Activated CD8-positive, alpha-beta memory T cell treated with anti-CD3 and anti-CD28 coated beads for 24 hours (primary cell): ENCODE measurements at regions not wholly inside any gene's neighbourhood (a gene's known extent, or its start where the extent isn't known, plus 50 kb on each side); places are given as distances from the start of the nearest gene placed in this dataset.

ENCODE experiments used
- DNase-seq: peaks from one replicate; pipeline ENCODE4 v3.0.0-alpha.2; 2020

DNA sequence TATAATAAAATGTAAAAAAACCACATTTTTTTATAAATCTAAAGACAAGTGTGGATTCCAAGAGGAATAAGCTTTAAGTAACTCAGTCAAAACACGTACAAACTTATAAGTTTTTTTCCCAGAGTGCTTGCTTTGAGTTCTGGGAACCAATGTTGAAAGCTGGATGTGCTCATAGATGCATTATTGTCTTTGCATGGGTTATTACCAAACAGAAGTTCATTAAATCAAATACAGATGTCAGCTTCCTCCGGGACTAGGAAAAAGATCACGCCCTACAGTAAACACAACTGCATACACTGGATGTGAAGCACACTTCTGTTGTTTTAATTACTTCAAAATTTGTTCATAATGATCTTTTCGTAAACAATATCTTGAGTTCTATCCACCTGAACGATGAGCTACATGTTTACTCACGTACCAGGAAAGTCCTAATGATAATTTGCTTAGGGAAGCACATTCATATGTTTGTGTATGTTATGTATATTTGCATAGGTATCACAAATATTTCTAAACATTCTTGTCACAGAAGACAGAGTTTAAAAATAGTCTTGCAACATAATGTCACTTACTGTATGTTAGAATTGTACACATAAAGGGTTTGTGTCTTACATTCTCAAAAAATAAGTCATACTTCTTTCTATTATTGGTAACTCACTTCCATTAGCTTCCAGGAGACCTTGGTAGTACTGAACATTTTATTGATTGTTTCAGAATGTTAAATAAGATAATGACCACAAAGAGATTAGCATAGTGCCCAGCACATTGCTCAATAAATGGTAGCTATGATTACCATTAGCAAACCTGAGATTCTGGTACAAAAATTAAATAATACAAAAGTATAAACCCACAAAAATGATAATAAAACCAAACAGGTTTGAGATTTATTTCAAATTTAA, 427.4 kb downstream of the CETN3 start:
- no peak for DNase-seq

DNA sequence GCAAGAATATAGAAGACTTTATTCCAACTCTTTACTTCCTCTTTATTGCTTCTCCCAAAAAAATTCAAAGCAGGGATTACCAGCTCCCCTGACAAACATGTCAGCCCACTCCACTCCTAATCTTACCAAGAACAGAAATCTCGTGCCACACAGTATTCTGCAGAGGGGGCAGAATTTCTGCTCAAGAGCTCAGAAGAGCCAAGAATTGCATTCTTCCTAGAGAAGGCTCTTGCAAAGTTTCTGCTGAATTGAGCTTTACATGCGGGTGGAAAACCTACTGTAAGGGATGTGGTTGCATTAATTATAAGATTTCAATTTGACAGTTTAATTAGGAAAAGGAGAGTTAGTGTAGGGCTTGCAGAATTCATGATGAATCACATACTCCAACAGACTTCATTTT, 428.5 kb downstream of the CETN3 start:
- no peak for DNase-seq

- DNase-seq = no peak
Observed at GRCh38 chr5:89973516-89973915, 436.0 kb downstream of the CETN3 start.

DNA sequence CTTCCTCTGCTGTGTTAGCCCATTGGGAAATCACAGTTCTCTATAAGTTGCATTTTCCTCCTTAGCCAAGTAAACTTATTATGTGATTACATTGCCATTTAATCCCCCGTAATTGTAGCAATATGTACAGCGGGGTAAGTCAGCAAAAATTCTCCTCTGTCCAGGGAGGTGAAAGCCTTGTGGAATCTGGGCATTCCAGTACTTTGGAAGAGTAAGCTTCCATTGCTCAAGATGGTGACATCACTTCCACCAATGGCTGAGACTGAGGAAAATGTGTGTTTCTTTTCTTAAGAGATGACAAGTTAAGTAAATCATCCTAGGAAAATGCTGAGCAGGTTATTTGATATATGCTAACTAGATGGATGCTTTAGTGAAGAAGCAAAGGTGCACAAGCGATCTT, 436.7 kb downstream of the CETN3 start:
- no peak for DNase-seq

- DNase-seq = no peak
Observed at GRCh38 chr5:89968958-89969381, 440.6 kb downstream of the CETN3 start.

DNA sequence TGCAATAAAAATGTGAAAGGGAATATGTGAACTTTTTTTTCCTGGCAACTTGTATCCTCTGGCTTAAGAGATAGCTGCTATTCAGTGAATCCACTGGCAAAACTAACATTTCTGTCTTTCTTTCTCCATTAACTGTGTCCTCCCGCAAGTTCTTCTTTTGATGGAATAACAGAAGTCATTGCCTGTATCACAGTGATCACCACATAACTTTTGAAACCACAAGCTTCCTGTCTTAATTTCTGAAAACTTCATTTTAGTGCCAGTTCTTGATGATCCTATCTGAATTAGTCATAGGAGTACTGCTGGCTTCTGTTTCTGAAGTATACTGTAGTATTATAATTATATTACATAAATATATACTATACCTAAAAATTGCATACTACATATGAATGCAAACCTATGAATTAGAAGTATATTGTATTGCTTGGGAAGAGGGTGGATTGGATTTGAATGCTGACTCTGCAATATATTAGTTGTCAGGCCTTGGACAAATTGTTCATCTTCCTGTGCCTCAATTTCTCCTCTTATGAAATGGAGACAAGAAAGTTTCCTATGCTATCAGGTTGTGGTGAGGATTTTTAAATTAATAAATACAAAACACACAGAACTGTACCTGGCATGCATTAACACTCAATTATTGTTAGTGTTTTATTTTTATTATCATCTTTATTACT, 441.6 kb downstream of the CETN3 start:
- DNase-seq = no peak

DNA sequence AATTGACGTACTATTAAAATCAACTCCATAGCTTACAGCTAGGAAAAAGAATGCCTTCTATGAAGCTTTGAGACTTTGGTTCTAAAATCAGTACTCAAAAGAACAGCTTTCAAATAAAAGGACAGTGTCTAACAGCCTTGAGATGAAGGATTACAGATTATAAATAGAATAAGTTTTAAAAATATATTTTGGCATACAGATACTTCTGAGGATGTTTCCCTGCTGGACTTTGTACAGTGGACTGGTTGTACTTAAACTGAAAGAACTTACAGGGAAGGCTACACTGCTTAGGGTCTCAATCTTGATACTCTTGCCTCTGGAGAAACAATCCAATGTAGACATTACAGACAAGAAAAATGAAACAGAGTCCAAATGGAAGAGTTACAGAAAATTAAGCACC, 452.7 kb downstream of the CETN3 start:
- DNase-seq = no peak

GRCh38 chr5:89954916-89955315, 454.6 kb downstream of the CETN3 start:
- DNase-seq = no peak

DNA sequence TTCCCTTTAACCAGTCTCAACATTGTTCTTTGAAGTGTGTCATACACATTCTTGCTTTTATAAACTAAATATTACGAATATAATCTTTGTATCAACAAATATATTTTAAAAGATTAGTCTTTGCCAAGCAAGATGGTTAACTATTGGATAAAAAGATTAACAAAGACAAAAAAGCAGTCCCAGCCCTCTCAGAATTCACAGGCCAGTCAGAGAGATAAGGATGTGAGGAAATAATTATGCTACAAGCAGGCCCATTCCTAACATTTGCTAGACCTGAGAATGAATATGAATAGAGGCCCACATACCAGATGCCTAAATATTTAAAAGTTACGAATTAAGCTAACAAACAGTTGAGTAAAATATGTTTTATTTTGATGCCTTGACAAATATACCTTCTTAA, 457.7 kb downstream of the CETN3 start:
- DNase-seq = no peak

DNA sequence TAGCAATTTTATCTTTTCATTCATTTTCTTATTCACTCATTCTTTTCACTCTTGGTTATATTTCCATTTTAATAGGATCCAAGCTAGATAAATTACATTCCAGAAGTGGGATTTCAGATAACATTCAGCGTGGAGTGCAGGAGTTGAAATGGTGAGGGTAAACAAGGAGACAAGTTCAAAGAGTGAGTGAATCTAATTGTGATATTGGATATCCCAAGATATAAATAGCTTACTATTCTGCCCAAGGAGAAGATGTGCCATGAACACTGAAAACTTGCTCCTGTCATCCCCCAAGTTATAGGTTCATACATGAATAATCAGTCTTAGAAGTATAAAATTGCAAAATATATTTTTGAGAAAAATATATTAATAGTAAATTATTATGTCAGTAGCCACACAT, 459.3 kb downstream of the CETN3 start:
- DNase-seq = no peak

GRCh38 chr5:89948977-89949376, 460.6 kb downstream of the CETN3 start:
- no peak for DNase-seq

DNA sequence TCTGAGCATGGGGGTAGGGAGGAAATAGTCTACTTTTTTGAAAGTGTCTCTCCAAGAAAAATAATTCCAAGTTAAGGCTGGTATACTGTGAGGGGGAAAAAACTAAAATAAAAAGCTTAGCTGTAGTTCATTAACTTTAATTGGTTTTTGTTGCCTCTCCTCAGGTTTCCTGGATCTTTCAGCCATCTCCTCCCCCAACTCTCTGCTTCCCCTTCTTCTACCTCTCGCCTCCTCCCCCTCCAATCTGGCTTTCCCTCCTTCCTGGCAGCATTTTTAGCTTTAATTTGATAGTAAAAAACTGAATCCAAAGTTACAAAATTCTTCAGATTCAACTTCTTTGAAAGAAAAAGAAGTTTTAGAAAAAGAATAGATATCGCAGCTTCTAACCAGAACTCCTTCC, 462.6 kb downstream of the CETN3 start:
- DNase-seq = no peak

- no peak for DNase-seq
Observed at GRCh38 chr5:89946508-89946907, 463.0 kb downstream of the CETN3 start.

DNA sequence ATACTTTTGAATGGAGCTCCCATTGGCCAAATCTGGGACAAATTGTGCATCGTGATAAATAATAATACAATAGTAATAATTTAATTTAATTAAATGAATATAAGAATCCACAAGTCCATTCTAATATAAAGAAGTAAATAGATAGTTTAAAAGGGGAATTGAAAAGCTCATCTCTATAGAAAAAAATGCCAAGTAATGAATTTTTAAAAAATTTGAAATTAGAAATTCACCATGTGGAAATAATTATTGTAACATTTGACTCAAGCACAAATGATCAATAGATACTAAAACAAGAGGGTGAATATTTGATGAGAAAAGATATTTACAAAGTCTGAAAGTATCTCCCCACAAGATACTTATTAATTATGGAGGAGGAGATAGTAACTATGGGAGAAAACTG, 467.4 kb downstream of the CETN3 start:
- DNase-seq = no peak

GRCh38 chr5:89936576-89936975, 473.0 kb downstream of the CETN3 start:
- DNase-seq = no peak

DNA sequence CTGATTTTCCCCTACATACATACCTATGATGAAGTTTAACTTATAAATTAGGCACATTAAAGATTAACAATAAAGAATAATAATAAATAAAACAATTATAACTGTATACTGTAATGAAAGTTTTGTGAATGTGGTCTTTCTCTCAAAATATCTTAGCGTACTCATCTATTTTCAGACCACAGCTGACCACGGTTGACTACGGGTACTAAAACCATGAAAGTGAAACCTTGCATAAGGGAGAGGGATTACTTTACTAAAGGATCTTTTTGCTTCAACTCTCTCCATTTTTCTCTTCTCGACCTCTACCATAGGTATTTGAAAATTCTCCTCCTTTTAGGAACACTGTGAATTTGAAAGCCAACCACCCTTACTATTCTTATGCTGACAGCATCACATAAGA, 475.5 kb downstream of the CETN3 start:
- DNase-seq = no peak

GRCh38 chr5:89932771-89933181, 476.8 kb downstream of the CETN3 start:
- DNase-seq = no peak

GRCh38 chr5:89930591-89931392, 478.8 kb downstream of the CETN3 start:
- DNase-seq = no peak

DNA sequence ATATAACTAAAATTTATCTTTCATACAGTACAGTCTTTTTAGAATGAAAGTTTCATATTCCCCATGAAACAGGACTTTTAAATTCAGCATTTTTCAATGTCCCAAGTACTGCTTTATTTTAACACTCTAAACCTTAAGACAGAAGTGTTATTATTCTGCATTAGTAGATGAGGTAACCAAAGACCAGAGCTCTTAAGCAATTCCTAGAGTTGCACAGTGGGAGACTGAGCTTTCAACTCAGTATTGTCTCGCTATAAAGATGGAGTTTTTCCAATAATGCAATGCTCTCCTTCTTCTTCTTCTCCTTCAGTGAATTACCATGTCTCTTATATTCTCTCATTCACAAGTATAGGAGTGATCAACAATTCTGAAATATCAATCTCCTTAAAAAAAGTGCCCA, 479.7 kb downstream of the CETN3 start:
- DNase-seq = no peak

DNA sequence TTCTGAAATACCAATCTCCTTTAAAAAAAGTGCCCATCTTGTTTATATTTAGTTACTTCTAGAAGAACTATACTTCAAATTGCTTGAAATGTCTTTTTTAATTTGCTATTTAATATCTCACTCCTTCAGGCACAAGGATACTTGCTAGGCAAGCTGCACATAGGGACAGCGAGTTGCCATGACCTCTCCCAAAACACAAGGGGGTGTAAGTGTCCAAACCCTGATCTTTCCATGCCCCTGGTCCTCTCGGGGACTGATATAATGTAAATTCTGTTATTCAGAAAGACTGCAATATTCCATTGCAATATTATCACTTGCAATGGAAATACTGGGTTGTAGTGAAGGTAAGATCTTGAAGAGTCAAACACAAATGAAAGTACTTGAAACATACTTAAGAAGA, 480.4 kb downstream of the CETN3 start:
- no peak for DNase-seq

GRCh38 chr5:89922161-89922560, 487.4 kb downstream of the CETN3 start:
- no peak for DNase-seq

DNA sequence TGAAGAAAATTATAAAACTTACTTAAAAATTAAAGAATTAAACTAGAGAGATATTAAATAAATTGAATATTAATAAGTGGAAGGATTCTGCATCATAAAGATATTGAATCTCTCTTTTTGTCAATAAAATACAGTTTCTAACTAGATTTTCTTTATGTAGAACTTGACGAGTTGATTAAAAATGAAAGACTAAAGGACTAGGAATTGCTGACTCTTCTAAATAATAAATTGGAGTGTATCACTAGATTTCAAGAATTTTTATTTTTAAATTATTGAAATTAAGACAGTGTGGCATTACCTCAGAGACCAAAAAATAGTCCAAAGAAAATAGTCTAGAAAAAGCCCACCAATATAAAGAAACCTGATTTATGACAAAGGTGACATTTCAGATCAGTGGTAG, 492.4 kb downstream of the CETN3 start:
- no peak for DNase-seq

DNA sequence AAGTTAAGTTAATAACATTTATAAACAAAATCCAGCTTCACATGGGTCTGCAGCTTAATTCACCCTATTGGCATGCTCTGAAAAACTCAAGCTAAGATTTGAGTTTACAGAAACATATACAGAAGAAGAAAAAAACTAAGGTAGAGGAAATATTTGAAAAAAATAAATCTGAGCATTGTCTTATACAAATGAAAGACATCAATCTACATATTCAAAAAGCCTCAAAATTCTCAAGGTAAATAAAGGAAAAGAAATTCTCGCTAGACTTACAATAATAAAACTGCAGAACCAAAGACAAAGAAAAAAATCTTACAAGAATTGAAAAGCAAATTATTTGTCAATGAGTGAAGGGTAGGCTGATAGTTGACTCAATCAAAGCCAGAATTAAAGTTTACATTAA, 493.4 kb downstream of the CETN3 start:
- DNase-seq = no peak

GRCh38 chr5:89908876-89909275, 500.7 kb downstream of the CETN3 start:
- no peak for DNase-seq
